ENCODE measurements at regions not wholly inside any gene's neighbourhood (a gene's known extent, or its start where the extent isn't known, plus 50 kb on each side); places are given as distances from the start of the nearest gene placed in this dataset.
"Not testable (repeated sequence)": the region's sequence is repeated elsewhere in the genome, so short reads cannot be mapped to it uniquely, and the experiment has no call there.

GRCh38 chrX:22536746-22537304 is 264.1 kb downstream of the CBLL2 start:
- DNase-seq: no peak

- DNase-seq: no peak
Observed at GRCh38 chrX:22538580-22538979, 265.9 kb downstream of the CBLL2 start.

GRCh38 chrX:22541926-22542325 is 269.2 kb downstream of the CBLL2 start:
- no peak for DNase-seq

DNA sequence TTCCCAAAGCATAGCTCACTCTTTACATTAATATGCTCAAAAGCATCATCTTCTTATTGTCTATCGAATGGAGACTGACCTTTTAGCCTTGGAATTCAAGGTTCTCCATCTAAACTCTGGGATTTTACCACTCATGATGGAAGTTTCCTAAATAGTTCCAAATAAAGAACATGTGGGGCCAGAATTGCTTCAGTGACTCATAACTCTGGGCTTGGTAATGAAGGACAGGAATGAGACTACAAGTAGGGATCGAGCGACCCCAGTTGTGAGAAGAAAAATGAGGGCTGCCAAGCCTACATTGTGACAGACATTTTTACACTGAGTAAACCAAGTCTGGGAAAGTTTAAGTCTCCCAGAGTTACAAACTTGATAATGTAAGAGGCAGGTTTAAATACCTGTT is 269.9 kb downstream of the CBLL2 start:
- DNase-seq: no peak

DNA sequence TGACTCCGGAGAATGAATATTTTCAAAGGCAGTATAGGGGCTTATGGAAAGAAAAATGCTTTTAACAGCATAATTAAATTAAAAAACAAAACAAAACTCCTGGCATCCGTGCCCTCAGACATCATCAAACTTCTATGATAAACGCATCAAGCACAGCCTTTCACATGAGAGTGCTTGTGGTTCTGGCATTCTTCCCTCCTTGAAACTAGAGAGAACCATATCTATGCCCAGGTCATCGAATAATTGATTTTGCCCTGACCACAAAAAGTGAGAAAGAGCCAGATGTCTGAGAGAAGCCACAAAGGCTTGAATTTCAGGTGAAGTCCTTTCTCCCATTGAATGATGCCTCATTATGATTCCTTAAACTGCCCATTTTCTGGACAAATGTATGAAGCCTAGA is 286.8 kb downstream of the CBLL2 start:
- DNase-seq: no peak

DNA sequence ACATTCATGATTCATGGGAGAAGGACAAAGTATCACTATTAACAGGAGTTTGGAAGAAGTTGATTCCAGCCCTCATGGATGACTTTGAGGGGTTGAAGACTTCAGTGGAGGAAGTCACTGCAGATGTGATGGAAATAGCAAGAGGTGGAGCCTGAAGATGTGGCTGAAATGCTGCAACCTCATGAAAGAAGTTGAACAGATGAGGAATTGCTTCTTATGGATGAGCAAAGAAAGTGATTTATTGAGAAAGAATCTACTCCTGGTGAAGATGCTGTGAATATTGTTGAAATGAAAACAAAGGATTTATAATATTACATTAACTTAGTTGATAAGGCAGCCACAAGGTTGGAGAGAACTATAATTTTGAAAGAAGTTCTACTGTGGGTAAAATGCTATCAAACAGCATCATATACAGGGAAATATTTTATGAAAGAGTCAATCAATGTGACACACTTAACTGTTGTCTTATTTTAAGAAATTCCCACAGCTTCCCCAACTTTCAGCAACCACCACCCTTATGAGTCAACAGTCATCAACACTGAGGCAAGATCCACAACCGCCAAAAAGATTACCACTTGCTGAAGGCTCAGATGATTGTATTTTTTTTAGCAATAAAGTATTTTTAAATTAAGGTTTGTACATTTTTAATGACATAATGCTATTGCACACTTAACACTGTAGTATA is 302.6 kb downstream of the CBLL2 start:
- no peak for DNase-seq

GRCh38 chrX:22577181-22577580 is 304.5 kb downstream of the CBLL2 start:
- no peak for DNase-seq

GRCh38 chrX:22585831-22586230 is 313.1 kb downstream of the CBLL2 start:
- DNase-seq: no peak

- no peak for DNase-seq
Observed at GRCh38 chrX:22589845-22590244, 317.1 kb downstream of the CBLL2 start.

GRCh38 chrX:22594766-22595165 is 322.1 kb downstream of the CBLL2 start:
- no peak for DNase-seq

- DNase-seq: no peak
Observed at GRCh38 chrX:22603060-22603459, 330.3 kb downstream of the CBLL2 start.

DNA sequence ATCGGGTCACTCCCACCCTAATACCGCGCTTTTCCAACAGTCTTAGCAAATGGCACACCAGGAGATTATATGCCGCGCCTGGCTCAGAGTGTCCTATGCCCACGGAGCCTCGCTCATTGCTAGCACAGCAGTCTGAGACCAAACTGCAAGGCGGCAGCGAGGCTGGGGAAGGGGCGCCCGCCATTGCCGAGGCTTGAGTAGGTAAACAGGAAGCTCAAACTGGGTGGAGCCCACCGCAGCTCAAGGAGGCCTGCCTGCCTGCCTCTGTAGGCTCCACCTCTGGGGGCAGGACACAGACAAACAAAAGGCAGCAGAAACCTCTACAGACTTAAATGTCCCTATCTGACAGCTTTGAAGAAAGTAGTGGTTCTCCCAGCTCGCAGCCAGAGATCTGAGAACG is 336.7 kb downstream of the CBLL2 start:
- not testable (repeated sequence) for DNase-seq

DNA sequence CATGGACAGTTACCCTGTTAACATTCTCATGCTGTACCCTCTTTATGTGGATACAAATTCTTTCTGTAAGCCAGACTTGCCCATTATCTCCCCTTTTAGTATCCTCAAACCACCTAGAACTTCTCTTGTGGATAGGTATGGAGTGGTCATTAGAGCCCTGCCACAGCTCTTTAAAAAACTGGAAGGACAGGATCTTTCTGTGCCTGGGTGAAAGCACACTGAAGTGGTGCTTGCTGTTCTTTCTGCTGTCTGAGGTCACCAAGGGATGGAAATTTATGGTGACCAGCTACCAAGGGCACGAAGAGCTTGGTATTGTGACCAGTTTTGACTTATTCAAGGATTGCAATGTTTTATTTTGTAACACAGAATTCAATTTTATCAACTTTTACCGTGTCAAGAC is 344.2 kb downstream of the CBLL2 start:
- DNase-seq: no peak

DNA sequence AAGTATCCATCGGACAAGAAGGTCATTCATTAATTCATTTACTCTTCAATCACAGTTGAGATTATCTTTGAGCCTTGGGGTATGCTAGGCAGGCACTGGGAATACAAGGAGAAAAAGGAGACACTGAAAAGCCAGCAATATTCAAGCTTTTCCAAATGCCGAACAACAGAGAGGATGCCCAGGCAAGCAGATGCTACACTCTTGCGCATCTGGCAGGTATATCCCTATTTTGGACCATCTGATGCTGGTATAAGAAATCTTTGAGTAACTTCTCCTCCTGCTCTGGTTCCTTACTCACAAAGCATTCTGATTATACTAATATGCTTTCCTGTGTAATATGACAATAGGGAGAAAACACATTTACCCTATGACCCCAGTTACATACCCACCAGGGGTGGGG is 354.9 kb downstream of the CBLL2 start:
- no peak for DNase-seq

DNA sequence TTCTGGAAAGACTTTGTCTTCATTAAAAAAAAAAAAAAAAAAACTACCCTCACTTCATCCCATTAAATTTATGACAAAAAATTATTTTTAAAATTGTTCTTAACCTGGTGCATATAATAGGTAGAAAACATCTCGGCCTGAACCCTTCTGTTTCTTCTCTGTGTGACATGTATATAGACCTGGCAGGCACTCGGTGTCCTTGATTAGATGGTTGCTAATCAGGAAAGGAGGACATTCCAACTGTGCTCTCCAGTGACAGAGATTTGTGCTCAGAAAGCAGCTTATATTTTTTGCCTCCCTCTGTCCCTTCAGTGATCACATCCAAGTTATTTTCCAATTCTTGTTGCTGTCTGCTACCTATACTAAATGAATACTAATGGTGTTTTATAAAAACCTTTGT is 355.6 kb downstream of the CBLL2 start:
- DNase-seq: no peak

GRCh38 chrX:22629105-22629725 is 356.5 kb downstream of the CBLL2 start:
- no peak for DNase-seq

GRCh38 chrX:22634083-22634482 is 361.4 kb downstream of the CBLL2 start:
- no peak for DNase-seq

- DNase-seq: no peak
Observed at GRCh38 chrX:22634751-22635150, 362.0 kb downstream of the CBLL2 start.

DNA sequence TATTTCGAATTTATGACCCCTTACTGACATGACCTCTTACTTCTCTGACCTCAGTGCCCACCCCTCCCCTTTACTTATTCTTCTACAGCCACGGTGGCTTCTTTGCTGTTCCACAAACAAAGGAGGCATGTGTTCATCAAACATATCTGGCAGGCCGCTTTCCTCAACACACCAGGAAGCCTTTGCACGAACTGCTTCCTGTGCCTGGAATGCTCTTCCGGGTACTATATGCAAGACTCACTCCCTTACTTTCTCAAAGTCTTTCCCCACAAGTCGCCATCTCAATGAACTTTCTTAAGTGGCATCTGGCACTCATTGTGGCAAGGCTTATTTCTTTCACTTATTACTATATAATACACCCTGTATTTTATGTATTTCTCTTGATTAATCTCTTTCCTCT is 351.5 kb upstream of the DDX53 start:
- no peak for DNase-seq

GRCh38 chrX:22650691-22651090 is 349.1 kb upstream of the DDX53 start:
- DNase-seq: no peak

DNA sequence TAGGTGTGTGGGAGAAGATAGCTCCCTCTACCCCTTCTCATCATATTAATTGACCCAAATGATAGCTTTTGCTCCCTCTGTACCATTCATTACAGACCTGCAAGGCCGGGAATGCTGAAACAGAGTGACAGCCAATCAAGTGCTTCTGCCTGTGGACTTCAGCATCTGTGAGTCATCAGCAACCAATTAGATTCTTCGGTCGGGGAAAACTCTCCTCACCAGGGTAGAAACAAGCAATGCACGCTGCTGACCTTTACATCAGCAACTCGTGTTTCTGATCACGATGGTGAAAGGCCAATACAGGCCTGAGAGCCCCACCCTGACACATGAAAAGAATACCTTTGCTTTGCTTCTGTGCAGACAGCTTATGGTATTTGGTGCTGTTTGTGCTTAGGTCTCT is 347.2 kb upstream of the DDX53 start:
- DNase-seq: no peak

- no peak for DNase-seq
Observed at GRCh38 chrX:22660756-22661155, 339.0 kb upstream of the DDX53 start.

- no peak for DNase-seq
Observed at GRCh38 chrX:22662776-22663175, 337.0 kb upstream of the DDX53 start.

- DNase-seq: no peak
Observed at GRCh38 chrX:22664826-22665225, 334.9 kb upstream of the DDX53 start.

DNA sequence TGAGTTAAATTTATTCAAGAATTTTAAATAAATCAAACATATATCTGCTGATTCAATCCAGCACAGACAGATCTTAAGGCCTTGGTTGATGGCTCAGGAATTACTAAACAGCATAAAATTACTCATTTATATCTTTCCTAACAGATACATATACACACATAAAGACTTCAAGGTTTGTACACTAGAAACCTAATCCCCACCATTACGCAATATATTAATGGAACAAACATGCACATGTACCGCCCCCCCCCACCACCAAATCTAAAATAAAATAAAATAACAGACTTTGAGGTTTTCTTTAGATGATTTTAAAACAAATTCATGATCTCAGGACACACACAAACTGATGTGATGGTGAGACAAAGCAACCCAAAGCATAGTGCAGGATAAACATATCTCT is 333.9 kb upstream of the DDX53 start:
- DNase-seq: no peak

Measured in NCI-H345 (cell line).